K562 (cell line): ENCODE measurements at regions not wholly inside any gene's neighbourhood (a gene's known extent, or its start where the extent isn't known, plus 50 kb on each side); places are given as distances from the start of the nearest gene placed in this dataset.

Source experiments
- ATAC-seq: fragments of 200-7000 bp; cut with Tn5 transposase; 3 replicates; pipeline ENCODE4 v1.9.1; 2020; ENCODE audit warnings: moderate library complexity
- BruUV-seq: library from RNA; stranded (reverse); fragments of 400-500 nt; replicated peaks from 2 replicates; lab custom pipeline; 2021; lab: Mats Ljungman, UMichigan
- CTCF ChIA-PET: fragments of 300-600 bp; formaldehyde crosslinking; extraction: SDS; loops from one replicate; lab custom pipeline; 2021; ENCODE audit warnings: low intra/inter-chr PET ratio; lab: Yijun Ruan, JAX
- POLR2A ChIA-PET: fragments of 300-600, 350-650 bp; sonication (Branson Sonifier 250); formaldehyde crosslinking; extraction: SDS; loops from one replicate; lab custom pipeline; 2021; ENCODE audit warnings: antibody characterized with exemption, inconsistent platforms; lab: Yijun Ruan, JAX
- DNase-seq, 4 experiments: peaks; one replicate each; pipeline versions ENCODE4 v3.0.0 to v3.0.0-alpha.2; 2011 to 2018; ENCODE audit warnings: low spot score in 3 of 4, mixed read lengths in 3 of 4; ENCODE audit errors: extremely low read depth in 1 of 4
- FAIRE-seq: peaks from 2 replicates; lab custom pipeline; 2011; peaks lifted over from hg19 to GRCh38; lab: Jason Lieb, UNC
- H2AFZ ChIP-seq: 2 replicates; pipeline ENCODE4 v1.6.0; 2011; ENCODE audit warnings: low read depth, low read length, control low read depth, inconsistent platforms
- H3K27ac ChIP-seq: fragments of 200-600 bp; 3 replicates; pipeline ENCODE4 v1.8.0; 2011; ENCODE audit warnings: low read depth, mild to moderate bottlenecking, control low read depth, inconsistent platforms, low read length, moderate library complexity, mixed read lengths; ENCODE audit errors: extremely low read depth
- H3K27me3 ChIP-seq, 2 experiments: fragments of 300-600 bp in 1 of 2; 2 replicates in 1 of 2; 3 replicates in 1 of 2; pipeline versions ENCODE4 v1.6.0 to v1.8.0; 2011; ENCODE audit warnings: inconsistent platforms in 2 of 2, low read length in 2 of 2, mild to moderate bottlenecking in 1 of 2, mixed read lengths in 1 of 2, moderate library complexity in 1 of 2; ENCODE audit not compliant: control insufficient read depth in 2 of 2, insufficient read depth in 2 of 2
- H3K36me3 ChIP-seq: fragments of 300-600 bp; 3 replicates; pipeline ENCODE4 v1.8.0; 2011; ENCODE audit warnings: mild to moderate bottlenecking, low read length, inconsistent platforms; ENCODE audit not compliant: control insufficient read depth, insufficient read depth
- H3K4me1 ChIP-seq, 2 experiments: fragments of 200-600 bp in 1 of 2; replicated peaks in 1 of 2; 2 replicates in 1 of 2; 3 replicates in 1 of 2; pipeline versions ENCODE4 v1.5.1 to v1.8.0; 2011; ENCODE audit warnings: inconsistent platforms in 2 of 2, low read length in 2 of 2, mild to moderate bottlenecking in 1 of 2, mixed read lengths in 1 of 2, moderate library complexity in 1 of 2; ENCODE audit not compliant: control insufficient read depth in 2 of 2, insufficient read depth in 2 of 2
- H3K4me2 ChIP-seq: 2 replicates; pipeline ENCODE4 v1.6.1; 2011; ENCODE audit warnings: low read length, control low read depth, inconsistent platforms, mixed read lengths; ENCODE audit not compliant: insufficient read depth
- H3K4me3 ChIP-seq: fragments of 200-600 bp; sonication (generic), shearing (Covaris generic); 2 replicates; pipeline ENCODE4 v1.5.1; 2016; ENCODE audit warnings: control low read depth, inconsistent platforms
- H3K79me2 ChIP-seq: fragments of 200-600 bp; 3 replicates; pipeline ENCODE4 v1.8.0; 2011; ENCODE audit warnings: low read length, inconsistent platforms; ENCODE audit not compliant: control insufficient read depth, insufficient read depth
- H3K9ac ChIP-seq, 2 experiments: 2 replicates each; pipeline versions ENCODE4 v1.6.0 to v1.6.1; 2011; ENCODE audit warnings: low read depth in 2 of 2, low read length in 2 of 2, control low read depth in 1 of 2, inconsistent platforms in 1 of 2, mild to moderate bottlenecking in 1 of 2, mixed read lengths in 1 of 2; ENCODE audit not compliant: insufficient read depth in 1 of 2
- H3K9me1 ChIP-seq: one replicate; pipeline ENCODE4 v1.6.0; 2011; ENCODE audit warnings: inconsistent platforms, mild to moderate bottlenecking, low read length, moderate library complexity; ENCODE audit not compliant: control insufficient read depth, insufficient read depth
- H3K9me3 ChIP-seq: replicated peaks from 2 replicates; pipeline ENCODE4 v1.5.1; 2011; ENCODE audit warnings: low read depth, low read length, inconsistent platforms; ENCODE audit not compliant: control insufficient read depth, insufficient read depth
- H4K20me1 ChIP-seq: replicated peaks from 2 replicates; pipeline ENCODE4 v1.6.1; 2011; ENCODE audit warnings: low read length, inconsistent platforms, mixed read lengths; ENCODE audit not compliant: control insufficient read depth, insufficient read depth
- CHD1 ChIP-seq: fragments of 200-600 bp; sonication (generic); IDR thresholded peaks from one replicate; pipeline ENCODE4 v1.6.1; 2012; ENCODE audit warnings: mild to moderate bottlenecking, moderate library complexity, low read length, inconsistent platforms
- CTCFL ChIP-seq: IDR thresholded peaks from 2 replicates; pipeline ENCODE4 v1.6.1; 2011; ENCODE audit warnings: borderline replicate concordance, low read depth, mild to moderate bottlenecking, moderate library complexity, low read length; ENCODE audit not compliant: insufficient read depth, poor library complexity, severe bottlenecking
- ELK3 ChIP-seq: fragments of 450-650 bp; formaldehyde crosslinking; IDR thresholded peaks from 2 replicates; pipeline ENCODE4 v1.4.0; 2020; ENCODE audit warnings: mild to moderate bottlenecking
- HDAC2 ChIP-seq: fragments of 450-650 bp; IDR thresholded peaks from 2 replicates; pipeline ENCODE4 v1.6.1; 2016; ENCODE audit warnings: mild to moderate bottlenecking
- HNRNPUL1 ChIP-seq: fragments of 200-400 bp; formaldehyde crosslinking; IDR thresholded peaks from 2 replicates; pipeline ENCODE4 v1.6.1; 2017; ENCODE audit warnings: low read length
- ZNF140 ChIP-seq: fragments of 250-450 bp; sonication (Bioruptor Pico); IDR thresholded peaks from 2 replicates; pipeline ENCODE4 v1.8.0; 2021; ENCODE audit warnings: moderate library complexity, mild to moderate bottlenecking, inconsistent platforms
- ZNF253 ChIP-seq: fragments of 250-450 bp; sonication (Bioruptor Pico); conservative IDR thresholded peaks from 2 replicates; pipeline ENCODE4 v1.6.1; 2021; ENCODE audit warnings: mild to moderate bottlenecking
- ZNF436 ChIP-seq: fragments of 250-450, 450-650 bp; sonication (Bioruptor Pico); formaldehyde crosslinking; IDR thresholded peaks from 2 replicates; pipeline ENCODE4 v1.7.0; 2020; ENCODE audit warnings: mild to moderate bottlenecking
- ZNF551 ChIP-seq: fragments of 250-450 bp; sonication (Bioruptor Pico); IDR thresholded peaks from 2 replicates; pipeline ENCODE4 v1.5.0; 2021; ENCODE audit warnings: mild to moderate bottlenecking, moderate library complexity
- ZNF717 ChIP-seq: fragments of 250-450 bp; sonication (Bioruptor Pico); IDR thresholded peaks from 2 replicates; pipeline ENCODE4 v1.5.0; 2021
- WGBS: fragments of 100-300 bp; shearing (Covaris generic); methylation state at CpG from one replicate; pipeline ENCODE4 v1.1.6; 2016; ENCODE audit warnings: low coverage, mixed read lengths; ENCODE audit not compliant: insufficient coverage; ENCODE audit errors: missing lambda C conversion rate; 5-methylcytosine and 5-hydroxymethylcytosine counted together
- in situ Hi-C: fragments of 300-500 bp; cut with MboI; formaldehyde crosslinking; loops from 4 replicates; pipeline ENCODE4 v1.15.0; 2018; ENCODE audit warnings: inconsistent platforms, mixed read lengths
- intact Hi-C: fragments of 100-400 bp; cut with micrococcal nuclease; formaldehyde crosslinking; loops from 2 replicates; pipeline ENCODE4 v1.14.2; 2022

- Histone ChIP-seq H4K20me1 (no peaks in the 10 kb centered on the region), H3K9ac (no peak overlapping the region), H3K79me2 (no peaks in the 10 kb centered on the region), H3K27ac (no peak overlapping the region), H3K9me1 (no peaks in the 10 kb centered on the region), H3K4me1 (no peaks in the 10 kb centered on the region), H3K36me3 (no peaks in the 10 kb centered on the region), H3K9me3 (no peaks in the 10 kb centered on the region), H3K27me3 (peaks cover 0 to 22% of the 10 kb centered on the region in 2 experiments; a peak in 1 of 5 replicates), H3K4me3 (no peak overlapping the region), H2AFZ (no peak overlapping the region), H3K4me2 (no peak overlapping the region)
- TF ChIP-seq ELK3 (CRISPR knock-in tag) (no peak), ZNF436 (CRISPR knock-in tag) (no peak), ZNF253 (no peak), CHD1 (no peak), ZNF717 (CRISPR knock-in tag) (no peak), ZNF140 (CRISPR knock-in tag) (no peak), HDAC2 (no peak), HNRNPUL1 (no peak), ZNF551 (no peak), CTCFL (no peak)
- in situ Hi-C loops (no loop called here), intact Hi-C loops (no loop called here)
- no peak for FAIRE-seq
- ATAC-seq: no peak
- DNase-seq: no peak
- 1% methylated on average over 9 of the region's 10 CpGs for WGBS
- no TSS peak for BruUV-seq
- ChIA-PET POLR2A (interaction anchor here (0.6 kb wide), 1 partner anchor 67 kb away, joined by 5 read pairs; no protein-coding TSS in a partner anchor), CTCF (no interaction called here)
Measured at GRCh38 chr10:30774261-30774660, 144.7 kb upstream of the LYZL2 start.
